ENCODE measurements at regions not wholly inside any gene's neighbourhood (a gene's known extent, or its start where the extent isn't known, plus 50 kb on each side); places are given as distances from the start of the nearest gene placed in this dataset.

GRCh38 chr13:78709028-78709427 lies 50.1 kb upstream of the OBI1 start:
- TF ChIP-seq, protein P1, sequence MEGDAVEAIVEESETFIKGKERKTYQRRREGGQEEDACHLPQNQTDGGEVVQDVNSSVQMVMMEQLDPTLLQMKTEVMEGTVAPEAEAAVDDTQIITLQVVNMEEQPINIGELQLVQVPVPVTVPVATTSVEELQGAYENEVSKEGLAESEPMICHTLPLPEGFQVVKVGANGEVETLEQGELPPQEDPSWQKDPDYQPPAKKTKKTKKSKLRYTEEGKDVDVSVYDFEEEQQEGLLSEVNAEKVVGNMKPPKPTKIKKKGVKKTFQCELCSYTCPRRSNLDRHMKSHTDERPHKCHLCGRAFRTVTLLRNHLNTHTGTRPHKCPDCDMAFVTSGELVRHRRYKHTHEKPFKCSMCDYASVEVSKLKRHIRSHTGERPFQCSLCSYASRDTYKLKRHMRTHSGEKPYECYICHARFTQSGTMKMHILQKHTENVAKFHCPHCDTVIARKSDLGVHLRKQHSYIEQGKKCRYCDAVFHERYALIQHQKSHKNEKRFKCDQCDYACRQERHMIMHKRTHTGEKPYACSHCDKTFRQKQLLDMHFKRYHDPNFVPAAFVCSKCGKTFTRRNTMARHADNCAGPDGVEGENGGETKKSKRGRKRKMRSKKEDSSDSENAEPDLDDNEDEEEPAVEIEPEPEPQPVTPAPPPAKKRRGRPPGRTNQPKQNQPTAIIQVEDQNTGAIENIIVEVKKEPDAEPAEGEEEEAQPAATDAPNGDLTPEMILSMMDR (conservative IDR thresholded peaks at IDR 0.05): no peak
- no peak for TF ChIP-seq ZFX (IDR thresholded peaks at IDR 0.05)
